GM23338 (cell line): ENCODE measurements at regions not wholly inside any gene's neighbourhood (a gene's known extent, or its start where the extent isn't known, plus 50 kb on each side); places are given as distances from the start of the nearest gene placed in this dataset.

Experiments used
- ATAC-seq: fragments of 200-7000 bp; cut with Tn5 transposase; 3 replicates; pipeline ENCODE4 v1.9.1; 2020
- DNase-seq: peaks from one replicate; pipeline ENCODE4 v3.0.0-alpha.2; 2015; ENCODE audit warnings: low spot score
- H2AFZ ChIP-seq: fragments of 200-600 bp; sonication (generic); 2 replicates; pipeline ENCODE4 v1.8.0; 2016; ENCODE audit warnings: antibody characterized with exemption, mild to moderate bottlenecking, moderate library complexity
- H3F3A ChIP-seq: fragments of 200-600 bp; sonication (generic); replicated peaks from 2 replicates; pipeline ENCODE4 v1.8.0; 2017; ENCODE audit warnings: antibody characterized with exemption, mixed run types, low read depth
- H3K27ac ChIP-seq: fragments of 200-600 bp; sonication (generic); 2 replicates; pipeline ENCODE4 v1.6.1; 2016; ENCODE audit warnings: low read depth
- H3K27me3 ChIP-seq: fragments of 200-600 bp; sonication (generic); 2 replicates; pipeline ENCODE4 v1.8.0; 2016; ENCODE audit warnings: mild to moderate bottlenecking, mixed run types, moderate library complexity; ENCODE audit not compliant: insufficient read depth
- H3K36me3 ChIP-seq: fragments of 200-600 bp; sonication (generic); 2 replicates; pipeline ENCODE4 v1.8.0; 2016; ENCODE audit warnings: mild to moderate bottlenecking; ENCODE audit not compliant: insufficient read depth
- H3K4me1 ChIP-seq: fragments of 200-600 bp; sonication (generic); 2 replicates; pipeline ENCODE4 v1.8.0; 2016; ENCODE audit warnings: mild to moderate bottlenecking, moderate library complexity; ENCODE audit not compliant: insufficient read depth
- H3K4me2 ChIP-seq: fragments of 200-600 bp; sonication (generic); 2 replicates; pipeline ENCODE4 v1.7.1; 2017; ENCODE audit warnings: mixed run types
- H3K4me3 ChIP-seq: fragments of 200-600 bp; sonication (generic); 2 replicates; pipeline ENCODE4 v1.6.1; 2016; ENCODE audit warnings: mixed run types
- H3K79me2 ChIP-seq: fragments of 200-600 bp; sonication (generic); replicated peaks from 2 replicates; pipeline ENCODE4 v1.8.0; 2017; ENCODE audit warnings: mild to moderate bottlenecking; ENCODE audit not compliant: insufficient read depth
- H3K9me2 ChIP-seq: fragments of 200-600 bp; sonication (generic); 2 replicates; pipeline ENCODE4 v1.8.0; 2017; ENCODE audit not compliant: insufficient read depth
- H4K20me1 ChIP-seq: fragments of 200-600 bp; sonication (generic); replicated peaks from 2 replicates; pipeline ENCODE4 v1.8.0; 2017; ENCODE audit warnings: mild to moderate bottlenecking; ENCODE audit not compliant: insufficient read depth
- H3K27ac Mint-ChIP-seq: 2 replicates; pipeline ENCODE4 v1.8.0; 2020; ENCODE audit warnings: inconsistent platforms, mild to moderate bottlenecking, moderate library complexity, mixed read lengths
- H3K27me3 Mint-ChIP-seq: 3 replicates; pipeline ENCODE4 v1.8.0; 2022; ENCODE audit warnings: low read depth, mild to moderate bottlenecking, moderate library complexity, mixed read lengths, inconsistent platforms; ENCODE audit not compliant: insufficient read depth, poor library complexity
- H3K36me3 Mint-ChIP-seq: 3 replicates; pipeline ENCODE4 v1.8.0; 2021; ENCODE audit warnings: low read depth, mild to moderate bottlenecking, inconsistent platforms, moderate library complexity, mixed read lengths
- H3K4me1 Mint-ChIP-seq: 3 replicates; pipeline ENCODE4 v1.8.0; 2020; ENCODE audit warnings: mild to moderate bottlenecking, inconsistent platforms, mixed read lengths
- H3K4me3 Mint-ChIP-seq: 3 replicates; pipeline ENCODE4 v1.8.0; 2021; ENCODE audit warnings: moderate library complexity, mild to moderate bottlenecking, inconsistent platforms, mixed read lengths
- H3K9me3 Mint-ChIP-seq: 3 replicates; pipeline ENCODE4 v1.8.0; 2020; ENCODE audit warnings: moderate library complexity, mild to moderate bottlenecking, inconsistent platforms, mixed read lengths
- CREB1 ChIP-seq: fragments of 250-450 bp; sonication (Bioruptor Pico); IDR thresholded peaks from 2 replicates; pipeline ENCODE4 v1.5.0; 2020; ENCODE audit warnings: low read depth, mild to moderate bottlenecking, moderate library complexity
- ETS1 ChIP-seq: IDR thresholded peaks from 2 replicates; pipeline ENCODE4 v1.6.1; 2016; ENCODE audit warnings: antibody characterized with exemption
- EZH2phosphoT487 ChIP-seq: fragments of 200-600 bp; sonication (generic); IDR thresholded peaks from one replicate; pipeline ENCODE4 v1.8.1; 2018; ENCODE audit warnings: antibody characterized with exemption; ENCODE audit not compliant: unreplicated experiment
- POLR2AphosphoS5 ChIP-seq: IDR thresholded peaks from 2 replicates; pipeline ENCODE4 v1.6.1; 2016; ENCODE audit warnings: antibody characterized with exemption, low read depth
- ZNF114 ChIP-seq: fragments of 250-450 bp; sonication (Bioruptor Pico); IDR thresholded peaks from 2 replicates; pipeline ENCODE4 v1.5.0; 2020; ENCODE audit warnings: mild to moderate bottlenecking, moderate library complexity
- ZNF331 ChIP-seq: fragments of 250-450 bp; sonication (Bioruptor Pico); IDR thresholded peaks from 2 replicates; pipeline ENCODE4 v1.5.0; 2020; ENCODE audit warnings: low read depth, mild to moderate bottlenecking, moderate library complexity
- ZNF462 ChIP-seq: fragments of 250-450 bp; sonication (Bioruptor Pico); IDR thresholded peaks from 2 replicates; pipeline ENCODE4 v1.5.0; 2020; ENCODE audit warnings: mild to moderate bottlenecking, moderate library complexity

GRCh38 chr4:67106861-67107460 is 438.3 kb downstream of the CENPC start (continued):
- no peak for TF ChIP-seq ZNF462 (CRISPR knock-in tag)
- no peak for TF ChIP-seq POLR2AphosphoS5
- TF ChIP-seq ZNF331 (CRISPR knock-in tag), result no peak
- no peak for TF ChIP-seq EZH2phosphoT487
- no peak for TF ChIP-seq CREB1
- TF ChIP-seq ETS1, result no peak
- TF ChIP-seq ZNF114 (CRISPR knock-in tag), result no peak

GRCh38 chr4:67104145-67104544 is 441.2 kb downstream of the CENPC start:
- no peak for DNase-seq
- no peaks in the 10 kb centered on the region for H3K9me3 Mint-ChIP-seq
- H3K27ac Mint-ChIP-seq, result no peak overlapping the region
- Histone ChIP-seq H4K20me1 (no peaks in the 10 kb centered on the region), H2AFZ (peak overlapping the region; percentile 23; the same call in 1 of the 2 replicates), H3K9me2 (no peaks in the 10 kb centered on the region), H3F3A (no peaks in the 10 kb centered on the region), H3K27me3 (no peaks in the 10 kb centered on the region), H3K36me3 (no peaks in the 10 kb centered on the region), H3K4me2 (no peak overlapping the region), H3K79me2 (no peaks in the 10 kb centered on the region), H3K27ac (no peak overlapping the region), H3K4me3 (no peak overlapping the region), H3K4me1 (no peaks in the 10 kb centered on the region)
- no peak overlapping the region for H3K4me3 Mint-ChIP-seq
- H3K4me1 Mint-ChIP-seq, result peaks cover 2% of the 10 kb centered on the region; the same call in 1 of the 3 replicates
- TF ChIP-seq ETS1, result no peak
- peak; percentile 38 for ATAC-seq
- H3K27me3 Mint-ChIP-seq, result no peaks in the 10 kb centered on the region
- no peaks in the 10 kb centered on the region for H3K36me3 Mint-ChIP-seq
